ENCODE measurements at regions not wholly inside any gene's neighbourhood (a gene's known extent, or its start where the extent isn't known, plus 50 kb on each side); places are given as distances from the start of the nearest gene placed in this dataset.

DNA sequence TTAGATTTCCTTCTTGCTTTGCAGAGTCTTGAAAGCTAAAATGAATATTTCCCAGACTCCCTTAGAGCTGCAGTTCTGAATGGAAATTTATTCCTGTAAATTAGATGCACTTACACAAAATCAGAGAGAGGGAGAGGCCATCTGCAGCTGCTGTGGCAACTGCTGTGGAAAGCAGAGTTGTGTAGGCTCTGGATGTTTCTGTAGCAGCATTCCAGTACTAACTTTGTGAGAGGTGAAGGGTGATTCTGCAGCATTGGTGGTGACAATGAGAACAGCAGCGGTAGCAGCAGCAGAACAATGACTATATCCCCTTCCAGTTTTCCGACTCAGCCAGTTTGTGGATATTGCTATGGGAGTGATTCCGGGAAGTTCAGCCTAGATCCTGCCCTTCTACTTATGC, 433.0 kb upstream of the REG3G start:
- POLR2A ChIA-PET (ENCODE audit: unreplicated experiment): no interaction called here
- in situ Hi-C loops (cut with MboI; ENCODE audit: low sequenced_read_pairs): no loop called here
- BruUV-seq (replicated peaks): no TSS peak

More for the DNA sequence above, 433.0 kb upstream of the REG3G start:
- no peaks in the 10 kb centered on the region for H3K4me1 ChIP-seq (ENCODE audit: control insufficient read depth, insufficient read depth, low read length)
- no peak overlapping the region for H3K18ac ChIP-seq (ENCODE audit: low read depth, low read length)
- H3K4ac ChIP-seq (ENCODE audit: low read depth, low read length): no peak overlapping the region
- H2BK5ac ChIP-seq (ENCODE audit: low read depth, low read length, poor library complexity, severe bottlenecking): no peak overlapping the region
- CTCF ChIA-PET: no interaction called here
- no peak overlapping the region for H4K91ac ChIP-seq (ENCODE audit: insufficient read depth, low read depth, low read length)
- H2BK15ac ChIP-seq (ENCODE audit: low read depth, low read length): no peak overlapping the region
- intact Hi-C loops (cut with micrococcal nuclease) (no loop called here), dilution Hi-C loops (cut with HindIII; ENCODE audit: low sequenced_read_pairs, unreplicated experiment) (no loop called here)
- H4K5ac ChIP-seq (ENCODE audit: low read depth, low read length): no peak overlapping the region
- H3K4me2 ChIP-seq (ENCODE audit: low read depth, low read length): no peak overlapping the region
- H3K14ac ChIP-seq (replicated peaks; ENCODE audit: low read depth, low read length): no peak overlapping the region
- no peak overlapping the region for H4K8ac ChIP-seq (ENCODE audit: low read depth in 2 of 2, low read length in 2 of 2)
- H3K23ac ChIP-seq (ENCODE audit: low read depth, low read length): no peak overlapping the region
- H2AFZ ChIP-seq (replicated peaks; ENCODE audit: low read length, poor library complexity): no peak overlapping the region
- H4K20me1 ChIP-seq (ENCODE audit: insufficient read depth, low read length): no peaks in the 10 kb centered on the region
- H3K9me3 ChIP-seq (ENCODE audit: control insufficient read depth, insufficient read depth, low read length): peaks cover 4% of the 10 kb centered on the region; the same call in 1 of the 2 replicates
- H3K9ac ChIP-seq (ENCODE audit: low read depth, low read length): no peak overlapping the region
- ATAC-seq (ENCODE audit: low read depth) (no peak), DNase-seq (no peak)
- H2AK5ac ChIP-seq (ENCODE audit: low read depth, low read length): no peak overlapping the region
- no peaks in the 10 kb centered on the region for H3K27me3 ChIP-seq (ENCODE audit: control insufficient read depth, insufficient read depth, low read length)
- H2BK120ac ChIP-seq (ENCODE audit: low read depth, low read length): no peak overlapping the region
- H3K27ac ChIP-seq (ENCODE audit: insufficient read depth, low read length): no peak overlapping the region
- no peak overlapping the region for H2BK20ac ChIP-seq (ENCODE audit: low read depth, low read length)
- TF ChIP-seq USF2 (IDR thresholded peaks at IDR 0.05; ENCODE audit: low read depth, low read length): no peak
- no peak for TF ChIP-seq ELK1 (IDR thresholded peaks at IDR 0.05; ENCODE audit: borderline replicate concordance, low read depth, low read length)
- no peak for TF ChIP-seq SMC3 (IDR thresholded peaks at IDR 0.05; ENCODE audit: low read depth, low read length)
- TF ChIP-seq CHD1 (IDR thresholded peaks at IDR 0.05; ENCODE audit: low read depth, low read length): no peak
- TF ChIP-seq CEBPB (IDR thresholded peaks at IDR 0.05; ENCODE audit: low read depth, low read length): no peak
- TF ChIP-seq POLR2A (IDR thresholded peaks at IDR 0.05; ENCODE audit: low read depth, low read length): no peak
- TF ChIP-seq RAD21 (IDR thresholded peaks at IDR 0.05; ENCODE audit: low read length): no peak
- TF ChIP-seq MAZ (IDR thresholded peaks at IDR 0.05; ENCODE audit: borderline replicate concordance, low read depth, low read length): no peak
- TF ChIP-seq MAFK (IDR thresholded peaks at IDR 0.05; ENCODE audit: low read depth, low read length): no peak
- TF ChIP-seq BHLHE40 (IDR thresholded peaks at IDR 0.05; ENCODE audit: low read depth, low read length): no peak
- TF ChIP-seq RCOR1 (IDR thresholded peaks at IDR 0.05; ENCODE audit: insufficient replicate concordance, low read length): no peak
- no peak for TF ChIP-seq NFE2L2 (IDR thresholded peaks at IDR 0.05; ENCODE audit: low read depth, low read length)
- TF ChIP-seq MXI1 (IDR thresholded peaks at IDR 0.05; ENCODE audit: borderline replicate concordance, low read depth, low read length): no peak
- TF ChIP-seq RFX5 (IDR thresholded peaks at IDR 0.05; ENCODE audit: low read depth, low read length): no peak
- TF ChIP-seq FOS (IDR thresholded peaks at IDR 0.05; ENCODE audit: low read depth, low read length): no peak
- TF ChIP-seq CTCF (conservative IDR thresholded peaks at IDR 0.05; ENCODE audit: low read depth, low read length): no peak
- no peak overlapping the region for H2AK9ac ChIP-seq (replicated peaks; ENCODE audit: low read depth, low read length, poor library complexity)
- H3K4me3 ChIP-seq (ENCODE audit: insufficient read depth, low read depth, low read length): no peak overlapping the region
- no peaks in the 10 kb centered on the region for H3K9me1 ChIP-seq (ENCODE audit: insufficient read depth, low read length)
- no CpG with 5 or more reads among the region's 3 CpGs for WGBS, 2 experiments (ENCODE audit: extremely low coverage in 2 of 2, insufficient read length in 1 of 2)
- H3K56ac ChIP-seq (ENCODE audit: extremely low read depth, insufficient read depth, low read length): no peak overlapping the region
- no peaks in the 10 kb centered on the region for H3K36me3 ChIP-seq (ENCODE audit: control insufficient read depth, insufficient read depth, low read length)
- no peaks in the 10 kb centered on the region for H3K79me1 ChIP-seq (ENCODE audit: low read depth in 1 of 2, low read length in 2 of 2)

Measured in IMR-90 (cell line).